ENCODE measurements at regions not wholly inside any gene's neighbourhood (a gene's known extent, or its start where the extent isn't known, plus 50 kb on each side); places are given as distances from the start of the nearest gene placed in this dataset.

- TF ChIP-seq CTCF (IDR thresholded peaks at IDR 0.05; ENCODE audit: unreplicated experiment): no peak
- intact Hi-C loops (cut with micrococcal nuclease; ENCODE audit: unreplicated experiment): no loop called here
- no peak overlapping the region for H3K4me3 Mint-ChIP-seq (ENCODE audit: low read depth, unreplicated experiment)
- no peak overlapping the region for H3K27ac Mint-ChIP-seq (ENCODE audit: unreplicated experiment)
- no peaks in the 10 kb centered on the region for H3K36me3 Mint-ChIP-seq (ENCODE audit: insufficient read depth, unreplicated experiment)
- CTCF ChIA-PET: no interaction called here
- H3K27me3 Mint-ChIP-seq (ENCODE audit: unreplicated experiment): no peaks in the 10 kb centered on the region
- no peaks in the 10 kb centered on the region for H3K9me3 Mint-ChIP-seq (ENCODE audit: low read depth, unreplicated experiment)
- no TSS peak for BruUV-seq (replicated peaks)
- H3K4me1 Mint-ChIP-seq (ENCODE audit: low read depth, unreplicated experiment): peaks cover 25% of the 10 kb centered on the region
- DNase-seq: no peak
Observed at GRCh38 chr15:45854455-45855202, 219.8 kb downstream of the SQOR start.

GRCh38 chr15:45855210-45855906 is 220.5 kb downstream of the SQOR start:
- no peak for TF ChIP-seq CTCF (IDR thresholded peaks at IDR 0.05; ENCODE audit: unreplicated experiment)
- Mint-ChIP-seq H3K36me3 (ENCODE audit: insufficient read depth, unreplicated experiment) (no peaks in the 10 kb centered on the region), H3K9me3 (ENCODE audit: low read depth, unreplicated experiment) (no peaks in the 10 kb centered on the region), H3K4me3 (ENCODE audit: low read depth, unreplicated experiment) (no peak overlapping the region), H3K4me1 (ENCODE audit: low read depth, unreplicated experiment) (peaks cover 25% of the 10 kb centered on the region), H3K27ac (ENCODE audit: unreplicated experiment) (no peak overlapping the region), H3K27me3 (ENCODE audit: unreplicated experiment) (no peaks in the 10 kb centered on the region)
- no TSS peak for BruUV-seq (replicated peaks)
- intact Hi-C loops (cut with micrococcal nuclease; ENCODE audit: unreplicated experiment): no loop called here
- no peak for DNase-seq
- CTCF ChIA-PET: no interaction called here

- Mint-ChIP-seq H3K27ac (ENCODE audit: unreplicated experiment) (peak overlapping the region; percentile 61), H3K27me3 (ENCODE audit: unreplicated experiment) (no peaks in the 10 kb centered on the region), H3K36me3 (ENCODE audit: insufficient read depth, unreplicated experiment) (no peaks in the 10 kb centered on the region), H3K4me3 (ENCODE audit: low read depth, unreplicated experiment) (peak overlapping the region; percentile 3), H3K9me3 (ENCODE audit: low read depth, unreplicated experiment) (no peaks in the 10 kb centered on the region), H3K4me1 (ENCODE audit: low read depth, unreplicated experiment) (peaks cover 25% of the 10 kb centered on the region)
- intact Hi-C loops (cut with micrococcal nuclease; ENCODE audit: unreplicated experiment): loop anchor here (2.0 kb wide), 2 partner anchors 13 to 57 kb away; no protein-coding TSS in a partner anchor
- CTCF ChIA-PET: no interaction called here
- peak; percentile 24 for DNase-seq
- BruUV-seq (replicated peaks): no TSS peak
- TF ChIP-seq CTCF (IDR thresholded peaks at IDR 0.05; ENCODE audit: unreplicated experiment): no peak
Observed at GRCh38 chr15:45855907-45856579, 221.2 kb downstream of the SQOR start.

GRCh38 chr15:45857291-45857690 is 222.5 kb downstream of the SQOR start:
- TF ChIP-seq CTCF (IDR thresholded peaks at IDR 0.05; ENCODE audit: unreplicated experiment): no peak
- intact Hi-C loops (cut with micrococcal nuclease; ENCODE audit: unreplicated experiment): loop anchor here (2.0 kb wide), 2 partner anchors 14 to 58 kb away; no protein-coding TSS in a partner anchor
- H3K27me3 Mint-ChIP-seq (ENCODE audit: unreplicated experiment): no peaks in the 10 kb centered on the region
- no peak overlapping the region for H3K4me3 Mint-ChIP-seq (ENCODE audit: low read depth, unreplicated experiment)
- peaks cover 25% of the 10 kb centered on the region for H3K4me1 Mint-ChIP-seq (ENCODE audit: low read depth, unreplicated experiment)
- DNase-seq: no peak
- BruUV-seq (replicated peaks): no TSS peak
- no peaks in the 10 kb centered on the region for H3K36me3 Mint-ChIP-seq (ENCODE audit: insufficient read depth, unreplicated experiment)
- no peak overlapping the region for H3K27ac Mint-ChIP-seq (ENCODE audit: unreplicated experiment)
- H3K9me3 Mint-ChIP-seq (ENCODE audit: low read depth, unreplicated experiment): no peaks in the 10 kb centered on the region
- CTCF ChIA-PET: no interaction called here
